HepG2 (cell line): ENCODE measurements at regions not wholly inside any gene's neighbourhood (a gene's known extent, or its start where the extent isn't known, plus 50 kb on each side); places are given as distances from the start of the nearest gene placed in this dataset.

Source experiments
- CTCF ChIP-seq: sonication (generic); formaldehyde crosslinking; IDR thresholded peaks from 2 replicates; pipeline ENCODE4 v1.5.0; 2020; ENCODE audit warnings: mild to moderate bottlenecking, missing genetic modification reagents, moderate library complexity
- FUBP1 ChIP-seq: sonication (generic); formaldehyde crosslinking; IDR thresholded peaks from 2 replicates; pipeline ENCODE4 v1.5.1; 2020; ENCODE audit warnings: missing genetic modification reagents, mild to moderate bottlenecking, borderline replicate concordance
- TAF1 ChIP-seq: sonication (generic); formaldehyde crosslinking; IDR thresholded peaks from 2 replicates; pipeline ENCODE4 v1.4.0; 2020; ENCODE audit warnings: missing genetic modification reagents

- no peak; the same call in 1 of the 2 replicates for TF ChIP-seq TAF1 (CRISPR knock-in tag)
- no peak; the same call in 1 of the 2 replicates for TF ChIP-seq CTCF (CRISPR knock-in tag)
- TF ChIP-seq FUBP1 (CRISPR knock-in tag): no peak
These were observed 213.8 kb upstream of the HAAO start for GRCh38 chr2:43005975-43006833.
